ENCODE measurements at regions not wholly inside any gene's neighbourhood (a gene's known extent, or its start where the extent isn't known, plus 50 kb on each side); places are given as distances from the start of the nearest gene placed in this dataset.

DNA sequence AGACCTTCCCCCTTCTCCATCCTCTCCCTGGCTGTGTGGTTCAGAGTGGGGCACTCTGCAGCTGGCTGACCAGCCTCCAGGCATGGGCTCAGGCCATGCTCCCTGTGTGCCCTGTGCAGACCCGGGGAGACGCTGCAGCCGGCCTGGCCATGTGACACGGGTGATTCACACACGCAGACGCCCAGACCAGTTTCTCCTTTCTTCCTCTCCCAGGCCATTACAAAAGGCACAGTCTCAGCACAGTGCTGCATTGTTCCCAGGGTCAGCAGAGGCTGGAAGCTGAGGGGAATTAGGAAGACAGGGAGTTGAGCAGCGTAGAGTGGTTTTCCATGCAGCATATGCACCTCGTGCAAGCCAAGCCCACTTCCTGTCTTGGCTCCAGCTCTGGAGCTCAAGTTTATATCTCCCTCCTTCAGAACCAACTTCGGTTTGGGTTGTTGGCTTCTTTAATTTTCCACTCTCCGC lies 288.5 kb downstream of the TNS1 start:
- TF ChIP-seq MTA2 (IDR thresholded peaks at IDR 0.05; ENCODE audit: low read depth) (no peak), POLR2A (IDR thresholded peaks at IDR 0.05; ENCODE audit: low read depth, low read length) (no peak), NR2C2 (IDR thresholded peaks at IDR 0.05; ENCODE audit: borderline replicate concordance, control insufficient read depth, insufficient read length, low read depth) (no peak), CBFB (IDR thresholded peaks at IDR 0.05; ENCODE audit: low read depth) (no peak), EGR1 (IDR thresholded peaks at IDR 0.05; ENCODE audit: borderline replicate concordance in 1 of 2, low read depth in 2 of 2, low read length in 2 of 2) (no peak), RFX5 (IDR thresholded peaks at IDR 0.05; ENCODE audit: low read depth, low read length) (no peak), ZNF384 (IDR thresholded peaks at IDR 0.05; ENCODE audit: borderline replicate concordance, low read depth, low read length) (no peak), ESRRA (IDR thresholded peaks at IDR 0.05; ENCODE audit: low read length) (no peak), ZNF592 (IDR thresholded peaks at IDR 0.05) (no peak), CREM (IDR thresholded peaks at IDR 0.05; ENCODE audit: low read depth) (no peak)
- TF ChIP-seq, protein P1, sequence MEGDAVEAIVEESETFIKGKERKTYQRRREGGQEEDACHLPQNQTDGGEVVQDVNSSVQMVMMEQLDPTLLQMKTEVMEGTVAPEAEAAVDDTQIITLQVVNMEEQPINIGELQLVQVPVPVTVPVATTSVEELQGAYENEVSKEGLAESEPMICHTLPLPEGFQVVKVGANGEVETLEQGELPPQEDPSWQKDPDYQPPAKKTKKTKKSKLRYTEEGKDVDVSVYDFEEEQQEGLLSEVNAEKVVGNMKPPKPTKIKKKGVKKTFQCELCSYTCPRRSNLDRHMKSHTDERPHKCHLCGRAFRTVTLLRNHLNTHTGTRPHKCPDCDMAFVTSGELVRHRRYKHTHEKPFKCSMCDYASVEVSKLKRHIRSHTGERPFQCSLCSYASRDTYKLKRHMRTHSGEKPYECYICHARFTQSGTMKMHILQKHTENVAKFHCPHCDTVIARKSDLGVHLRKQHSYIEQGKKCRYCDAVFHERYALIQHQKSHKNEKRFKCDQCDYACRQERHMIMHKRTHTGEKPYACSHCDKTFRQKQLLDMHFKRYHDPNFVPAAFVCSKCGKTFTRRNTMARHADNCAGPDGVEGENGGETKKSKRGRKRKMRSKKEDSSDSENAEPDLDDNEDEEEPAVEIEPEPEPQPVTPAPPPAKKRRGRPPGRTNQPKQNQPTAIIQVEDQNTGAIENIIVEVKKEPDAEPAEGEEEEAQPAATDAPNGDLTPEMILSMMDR (IDR thresholded peaks at IDR 0.05 in 2 of 3, conservative IDR thresholded peaks at IDR 0.05 in 1 of 3; ENCODE audit: control insufficient read depth in 2 of 3, extremely low read depth in 1 of 3, insufficient read depth in 1 of 3, low read depth in 3 of 3, low read length in 3 of 3): no peak
- TF ChIP-seq, protein P2, sequence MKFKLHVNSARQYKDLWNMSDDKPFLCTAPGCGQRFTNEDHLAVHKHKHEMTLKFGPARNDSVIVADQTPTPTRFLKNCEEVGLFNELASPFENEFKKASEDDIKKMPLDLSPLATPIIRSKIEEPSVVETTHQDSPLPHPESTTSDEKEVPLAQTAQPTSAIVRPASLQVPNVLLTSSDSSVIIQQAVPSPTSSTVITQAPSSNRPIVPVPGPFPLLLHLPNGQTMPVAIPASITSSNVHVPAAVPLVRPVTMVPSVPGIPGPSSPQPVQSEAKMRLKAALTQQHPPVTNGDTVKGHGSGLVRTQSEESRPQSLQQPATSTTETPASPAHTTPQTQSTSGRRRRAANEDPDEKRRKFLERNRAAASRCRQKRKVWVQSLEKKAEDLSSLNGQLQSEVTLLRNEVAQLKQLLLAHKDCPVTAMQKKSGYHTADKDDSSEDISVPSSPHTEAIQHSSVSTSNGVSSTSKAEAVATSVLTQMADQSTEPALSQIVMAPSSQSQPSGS (IDR thresholded peaks at IDR 0.05; ENCODE audit: low read length): no peak

Measured in GM12878 (cell line).